ENCODE measurements at regions not wholly inside any gene's neighbourhood (a gene's known extent, or its start where the extent isn't known, plus 50 kb on each side); places are given as distances from the start of the nearest gene placed in this dataset.

DNA sequence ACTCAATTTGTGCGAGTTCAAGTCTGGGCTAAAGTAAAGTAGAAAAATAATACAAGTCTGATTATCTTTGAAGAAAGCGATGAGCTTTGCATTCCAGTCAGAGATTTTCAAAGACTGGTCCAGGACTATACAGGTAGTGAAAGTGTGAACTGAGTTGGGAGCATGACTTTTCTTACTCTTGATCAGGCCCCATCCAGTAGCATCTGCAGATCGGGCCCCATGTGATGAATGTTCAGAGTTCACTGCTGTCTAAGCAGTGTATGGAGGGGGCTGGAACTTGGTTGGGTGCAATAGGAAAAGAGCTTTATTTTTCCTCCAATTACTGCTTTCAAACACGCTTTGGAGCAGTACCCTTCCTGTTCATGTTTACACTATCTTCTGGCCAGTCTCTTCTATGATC, 747.4 kb upstream of the ID2 start:
- H2BK5ac ChIP-seq (ENCODE audit: low read depth, low read length, poor library complexity): no peak overlapping the region
- H3K23ac ChIP-seq (ENCODE audit: low read length): no peak overlapping the region
- no peak for DNase-seq
- no peaks in the 10 kb centered on the region for H3K79me1 ChIP-seq (ENCODE audit: low read length)
- no peak overlapping the region for H3K4ac ChIP-seq (ENCODE audit: low read depth, low read length)
- no peaks in the 10 kb centered on the region for H3K36me3 ChIP-seq (ENCODE audit: control insufficient read depth in 1 of 2, insufficient read depth in 2 of 2, low read length in 2 of 2)
- H3K79me2 ChIP-seq (ENCODE audit: control insufficient read depth, insufficient read depth, low read length, poor library complexity): no peaks in the 10 kb centered on the region
- no CpG with 5 or more reads among the region's 4 CpGs for WGBS (ENCODE audit: extremely low coverage, insufficient coverage, insufficient read length)
- H3K9ac ChIP-seq (ENCODE audit: low read length): no peak overlapping the region
- H3K18ac ChIP-seq (ENCODE audit: low read length): no peak overlapping the region
- no peak overlapping the region for H2BK12ac ChIP-seq (ENCODE audit: low read length)
- H3K9me3 ChIP-seq (ENCODE audit: insufficient read depth, low read depth, low read length): no peaks in the 10 kb centered on the region
- no peak overlapping the region for H3K4me3 ChIP-seq (ENCODE audit: low read depth, low read length)
- no peak overlapping the region for H3K27ac ChIP-seq (ENCODE audit: low read depth, low read length)
- no peak overlapping the region for H3K4me2 ChIP-seq (ENCODE audit: low read length)
- no peaks in the 10 kb centered on the region for H3K27me3 ChIP-seq (ENCODE audit: insufficient read depth, low read length)
- no peak overlapping the region for H2AK5ac ChIP-seq (ENCODE audit: low read length)
- no peaks in the 10 kb centered on the region for H3K4me1 ChIP-seq (ENCODE audit: control insufficient read depth in 1 of 2, insufficient read depth in 2 of 2, low read length in 2 of 2)
- no peak overlapping the region for H4K12ac ChIP-seq (ENCODE audit: low read depth, low read length)
- H4K91ac ChIP-seq (ENCODE audit: low read depth, low read length): no peak overlapping the region
- no peak overlapping the region for H2BK120ac ChIP-seq (ENCODE audit: insufficient read depth, low read length, poor library complexity)
- H2AFZ ChIP-seq (ENCODE audit: insufficient read depth, low read length, poor library complexity): no peak overlapping the region
- H4K8ac ChIP-seq (ENCODE audit: low read depth, low read length): no peak overlapping the region
- H3K14ac ChIP-seq (ENCODE audit: low read length): no peak overlapping the region

DNA sequence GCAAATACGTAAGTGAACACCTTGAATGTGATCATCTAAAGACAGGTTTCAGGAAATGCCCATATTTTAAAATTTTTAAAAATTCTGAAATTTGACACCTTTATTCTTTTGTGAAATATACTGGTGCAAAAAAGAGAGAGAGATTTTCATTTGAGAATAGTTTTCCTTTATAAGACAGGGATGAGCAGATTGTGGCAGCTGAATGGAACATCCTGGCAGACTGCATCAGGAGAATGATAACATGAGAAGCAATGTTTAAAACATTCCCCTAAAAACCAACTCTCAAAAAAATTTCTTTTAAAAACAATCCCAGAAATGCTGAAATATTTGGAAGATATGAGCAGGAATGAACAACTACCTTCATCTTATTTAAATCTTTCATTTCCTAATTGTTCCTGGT, 744.8 kb upstream of the ID2 start:
- no CpG with 5 or more reads among the region's 1 CpG for WGBS (ENCODE audit: extremely low coverage, insufficient coverage, insufficient read length)
- H3K79me2 ChIP-seq (ENCODE audit: control insufficient read depth, insufficient read depth, low read length, poor library complexity): no peaks in the 10 kb centered on the region
- H2BK120ac ChIP-seq (ENCODE audit: insufficient read depth, low read length, poor library complexity): no peak overlapping the region

DNA sequence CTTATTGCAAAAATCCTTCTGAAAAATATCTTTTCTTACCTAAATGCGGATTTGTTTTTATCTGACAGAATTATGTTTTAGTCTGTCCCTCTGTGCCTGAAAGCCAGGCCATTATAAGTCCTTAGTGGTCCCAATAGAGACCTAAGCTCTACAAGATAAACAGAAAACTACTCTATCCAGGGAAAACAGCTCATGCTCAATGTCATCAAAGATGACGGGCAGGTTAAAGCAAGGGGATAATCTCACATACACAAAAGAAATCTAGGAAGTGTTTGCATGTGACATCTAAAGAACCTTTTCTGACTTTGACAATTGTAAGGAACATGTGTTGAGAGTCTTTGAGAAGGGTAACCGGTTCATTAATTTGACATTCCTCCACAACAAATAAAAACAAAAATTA, 741.1 kb upstream of the ID2 start:
- H3K14ac ChIP-seq (ENCODE audit: low read length): no peak overlapping the region
- H3K23ac ChIP-seq (ENCODE audit: low read length): no peak overlapping the region
- no peak overlapping the region for H3K4me3 ChIP-seq (ENCODE audit: low read depth, low read length)
- no peaks in the 10 kb centered on the region for H3K9me3 ChIP-seq (ENCODE audit: insufficient read depth, low read depth, low read length)
- no peak overlapping the region for H2BK12ac ChIP-seq (ENCODE audit: low read length)
- no peak overlapping the region for H4K8ac ChIP-seq (ENCODE audit: low read depth, low read length)
- H3K79me2 ChIP-seq (ENCODE audit: control insufficient read depth, insufficient read depth, low read length, poor library complexity): no peaks in the 10 kb centered on the region
- no peak overlapping the region for H4K12ac ChIP-seq (ENCODE audit: low read depth, low read length)
- no peak for DNase-seq
- H3K4ac ChIP-seq (ENCODE audit: low read depth, low read length): no peak overlapping the region
- H3K79me1 ChIP-seq (ENCODE audit: low read length): no peaks in the 10 kb centered on the region
- H3K27me3 ChIP-seq (ENCODE audit: insufficient read depth, low read length): no peaks in the 10 kb centered on the region
- H3K27ac ChIP-seq (ENCODE audit: low read depth, low read length): no peak overlapping the region
- H2BK5ac ChIP-seq (ENCODE audit: low read depth, low read length, poor library complexity): no peak overlapping the region
- H3K36me3 ChIP-seq (ENCODE audit: control insufficient read depth in 1 of 2, insufficient read depth in 2 of 2, low read length in 2 of 2): no peaks in the 10 kb centered on the region
- H3K9ac ChIP-seq (ENCODE audit: low read length): no peak overlapping the region
- H2AFZ ChIP-seq (ENCODE audit: insufficient read depth, low read length, poor library complexity): no peak overlapping the region
- H2BK120ac ChIP-seq (ENCODE audit: insufficient read depth, low read length, poor library complexity): no peak overlapping the region
- WGBS (ENCODE audit: extremely low coverage, insufficient coverage, insufficient read length): no CpG with 5 or more reads among the region's 3 CpGs
- no peak overlapping the region for H3K18ac ChIP-seq (ENCODE audit: low read length)
- H2AK5ac ChIP-seq (ENCODE audit: low read length): no peak overlapping the region
- H4K91ac ChIP-seq (ENCODE audit: low read depth, low read length): no peak overlapping the region
- no peaks in the 10 kb centered on the region for H3K4me1 ChIP-seq (ENCODE audit: control insufficient read depth in 1 of 2, insufficient read depth in 2 of 2, low read length in 2 of 2)
- H3K4me2 ChIP-seq (ENCODE audit: low read length): no peak overlapping the region

More for the DNA sequence above, 744.8 kb upstream of the ID2 start:
- H2AFZ ChIP-seq (ENCODE audit: insufficient read depth, low read length, poor library complexity): no peak overlapping the region
- H3K27ac ChIP-seq (ENCODE audit: low read depth, low read length): no peak overlapping the region
- no peak overlapping the region for H3K4me2 ChIP-seq (ENCODE audit: low read length)
- no peak for DNase-seq
- no peak overlapping the region for H2BK12ac ChIP-seq (ENCODE audit: low read length)
- no peak overlapping the region for H4K91ac ChIP-seq (ENCODE audit: low read depth, low read length)
- H3K23ac ChIP-seq (ENCODE audit: low read length): no peak overlapping the region
- H3K9ac ChIP-seq (ENCODE audit: low read length): no peak overlapping the region
- H3K36me3 ChIP-seq (ENCODE audit: control insufficient read depth in 1 of 2, insufficient read depth in 2 of 2, low read length in 2 of 2): no peaks in the 10 kb centered on the region
- no peak overlapping the region for H2BK5ac ChIP-seq (ENCODE audit: low read depth, low read length, poor library complexity)
- no peak overlapping the region for H4K8ac ChIP-seq (ENCODE audit: low read depth, low read length)
- no peaks in the 10 kb centered on the region for H3K4me1 ChIP-seq (ENCODE audit: control insufficient read depth in 1 of 2, insufficient read depth in 2 of 2, low read length in 2 of 2)
- H3K18ac ChIP-seq (ENCODE audit: low read length): no peak overlapping the region
- H3K27me3 ChIP-seq (ENCODE audit: insufficient read depth, low read length): no peaks in the 10 kb centered on the region
- no peaks in the 10 kb centered on the region for H3K9me3 ChIP-seq (ENCODE audit: insufficient read depth, low read depth, low read length)
- no peak overlapping the region for H4K12ac ChIP-seq (ENCODE audit: low read depth, low read length)
- H3K79me1 ChIP-seq (ENCODE audit: low read length): no peaks in the 10 kb centered on the region
- H3K14ac ChIP-seq (ENCODE audit: low read length): no peak overlapping the region
- no peak overlapping the region for H3K4me3 ChIP-seq (ENCODE audit: low read depth, low read length)
- no peak overlapping the region for H3K4ac ChIP-seq (ENCODE audit: low read depth, low read length)
- no peak overlapping the region for H2AK5ac ChIP-seq (ENCODE audit: low read length)

DNA sequence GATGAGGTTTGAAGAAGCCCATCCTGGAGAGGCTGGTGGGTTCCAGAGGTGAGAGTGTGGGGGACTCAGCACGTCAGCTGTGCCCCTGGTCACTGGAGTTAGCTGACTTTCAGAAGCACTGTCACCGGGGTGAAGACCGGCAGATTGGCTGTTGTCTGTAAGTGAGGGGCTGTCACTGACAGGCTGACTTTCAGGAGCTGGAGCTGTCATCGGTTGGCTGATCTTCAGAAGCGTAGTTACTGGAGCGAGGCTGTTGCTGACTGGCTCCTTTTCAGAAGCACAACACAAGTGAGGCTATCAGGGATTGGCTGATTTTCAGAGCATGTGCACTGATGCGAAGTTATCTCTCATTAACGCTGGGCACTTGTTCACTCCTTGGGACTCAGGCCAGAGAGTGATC, 738.4 kb upstream of the ID2 start:
- H3K23ac ChIP-seq (ENCODE audit: low read length): no peak overlapping the region
- H3K4ac ChIP-seq (ENCODE audit: low read depth, low read length): no peak overlapping the region
- no peak overlapping the region for H3K9ac ChIP-seq (ENCODE audit: low read length)
- no peak overlapping the region for H4K8ac ChIP-seq (ENCODE audit: low read depth, low read length)
- no peak overlapping the region for H3K18ac ChIP-seq (ENCODE audit: low read length)
- no peak overlapping the region for H2BK120ac ChIP-seq (ENCODE audit: insufficient read depth, low read length, poor library complexity)
- H4K12ac ChIP-seq (ENCODE audit: low read depth, low read length): no peak overlapping the region
- H2AK5ac ChIP-seq (ENCODE audit: low read length): no peak overlapping the region
- no peak overlapping the region for H3K14ac ChIP-seq (ENCODE audit: low read length)
- DNase-seq: no peak
- H3K79me1 ChIP-seq (ENCODE audit: low read length): no peaks in the 10 kb centered on the region
- H2AFZ ChIP-seq (ENCODE audit: insufficient read depth, low read length, poor library complexity): no peak overlapping the region
- H2BK5ac ChIP-seq (ENCODE audit: low read depth, low read length, poor library complexity): no peak overlapping the region
- no peaks in the 10 kb centered on the region for H3K27me3 ChIP-seq (ENCODE audit: insufficient read depth, low read length)
- peaks cover 2% of the 10 kb centered on the region for H3K9me3 ChIP-seq (ENCODE audit: insufficient read depth, low read depth, low read length)
- H2BK12ac ChIP-seq (ENCODE audit: low read length): no peak overlapping the region
- no peak overlapping the region for H4K91ac ChIP-seq (ENCODE audit: low read depth, low read length)
- no peak overlapping the region for H3K4me2 ChIP-seq (ENCODE audit: low read length)
- no peak overlapping the region for H3K4me3 ChIP-seq (ENCODE audit: low read depth, low read length)
- no peaks in the 10 kb centered on the region for H3K4me1 ChIP-seq (ENCODE audit: control insufficient read depth in 1 of 2, insufficient read depth in 2 of 2, low read length in 2 of 2)
- H3K79me2 ChIP-seq (ENCODE audit: control insufficient read depth, insufficient read depth, low read length, poor library complexity): no peaks in the 10 kb centered on the region
- WGBS (ENCODE audit: extremely low coverage, insufficient coverage, insufficient read length): no CpG with 5 or more reads among the region's 8 CpGs
- no peaks in the 10 kb centered on the region for H3K36me3 ChIP-seq (ENCODE audit: control insufficient read depth in 1 of 2, insufficient read depth in 2 of 2, low read length in 2 of 2)
- H3K27ac ChIP-seq (ENCODE audit: low read depth, low read length): no peak overlapping the region

All from trophoblast cell (in vitro differentiated cells and primary cell).